Inflammatory macrophage treated with lipopolysaccharide for 4 hours (primary cell): ENCODE measurements at regions not wholly inside any gene's neighbourhood (a gene's known extent, or its start where the extent isn't known, plus 50 kb on each side); places are given as distances from the start of the nearest gene placed in this dataset.
"Not testable (repeated sequence)": the region's sequence is repeated elsewhere in the genome, so short reads cannot be mapped to it uniquely, and the experiment has no call there.

ENCODE experiments used
- DNase-seq: peaks from one replicate; pipeline ENCODE4 v3.0.0-alpha.2; 2020

DNA sequence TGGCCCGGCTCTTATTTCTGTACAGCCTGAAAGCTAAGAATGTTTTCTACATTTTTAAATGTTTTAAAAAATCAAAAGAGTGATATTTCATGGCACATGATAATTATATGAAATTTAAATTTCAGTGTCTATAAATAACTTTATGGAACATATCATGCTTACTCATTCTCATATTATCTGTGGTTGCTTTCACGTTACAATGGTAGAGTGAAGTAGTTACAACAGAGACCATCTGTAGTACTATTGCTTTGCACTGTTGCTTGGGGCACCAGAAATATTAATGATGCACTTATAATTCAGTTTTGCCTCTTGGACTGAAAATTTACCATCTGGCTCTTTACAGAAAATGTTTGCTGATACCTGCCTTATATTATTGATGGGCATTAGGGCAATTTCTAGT lies 481.6 kb downstream of the PLPP3 start:
- peak; percentile 29 for DNase-seq

- DNase-seq = peak; percentile 90
Observed at GRCh38 chr1:56095696-56096665, 483.4 kb downstream of the PLPP3 start.

DNA sequence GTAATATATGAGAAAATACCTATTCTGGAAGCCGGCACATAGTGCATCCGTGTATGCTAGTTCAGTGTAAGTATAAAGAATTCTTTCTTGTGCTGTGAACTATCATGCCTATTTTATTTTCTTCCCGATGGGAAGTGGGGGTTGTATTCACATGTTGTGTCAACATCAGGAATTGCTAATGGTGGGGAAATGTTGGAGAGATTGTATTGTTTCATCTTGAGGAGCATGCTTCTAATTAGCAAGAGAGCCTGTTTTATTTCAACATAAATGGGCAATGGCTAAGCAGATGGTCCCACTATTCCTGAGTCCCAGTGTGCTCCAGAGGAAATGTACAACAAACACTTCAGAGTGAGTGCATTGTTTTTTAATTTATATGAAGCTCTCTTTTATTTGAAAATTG lies 485.2 kb downstream of the PLPP3 start:
- no peak for DNase-seq

GRCh38 chr1:56092684-56093570 lies 486.4 kb downstream of the PLPP3 start:
- DNase-seq = peak; percentile 86

GRCh38 chr1:56089826-56090225 lies 489.5 kb downstream of the PLPP3 start:
- DNase-seq = not testable (repeated sequence)

GRCh38 chr1:56084246-56084645 lies 495.1 kb downstream of the PLPP3 start:
- no peak for DNase-seq

DNA sequence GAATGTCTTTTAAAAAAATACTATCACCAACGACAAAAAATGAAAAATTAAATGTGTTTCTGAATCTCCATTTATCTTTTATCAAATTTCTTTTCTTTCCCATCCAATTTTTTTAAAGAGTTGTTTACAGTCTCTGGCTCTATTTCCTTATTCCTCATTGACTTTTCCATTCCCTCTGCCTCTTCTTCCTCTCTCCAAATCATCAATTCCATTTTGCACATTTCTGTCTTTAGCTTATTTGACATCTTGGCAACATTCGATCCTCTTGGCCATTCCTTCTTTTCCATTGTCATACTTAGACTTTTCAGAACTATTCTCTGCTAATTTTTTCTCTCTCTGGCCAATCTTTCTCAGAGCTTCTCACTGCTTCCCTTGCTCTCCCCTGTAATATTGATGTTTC lies 497.6 kb downstream of the PLPP3 start:
- DNase-seq = no peak

- no peak for DNase-seq
Observed at GRCh38 chr1:56081173-56081572, 498.2 kb downstream of the PLPP3 start.

DNA sequence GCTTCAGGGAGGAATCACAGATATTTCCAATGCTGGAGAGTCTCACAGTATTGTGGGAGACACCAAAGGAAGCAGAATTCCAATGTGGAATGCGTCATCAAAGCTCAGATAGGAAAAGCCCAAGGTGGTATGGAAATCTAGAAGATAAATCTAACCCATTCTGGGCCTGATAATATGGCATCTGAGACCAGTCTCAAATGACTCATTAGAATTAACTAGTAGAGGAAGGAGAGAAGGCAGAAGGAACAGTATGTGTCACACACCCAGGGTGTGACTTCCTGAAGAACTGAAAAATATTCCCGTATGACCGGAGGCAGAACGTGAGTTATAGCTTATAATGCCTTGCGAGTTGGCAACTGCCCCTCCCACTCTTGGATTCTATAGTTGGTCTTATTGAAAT lies 499.2 kb downstream of the PLPP3 start:
- peak; percentile 71 for DNase-seq

- DNase-seq = no peak
Observed at GRCh38 chr1:56079391-56079790, 500.0 kb downstream of the PLPP3 start.

DNA sequence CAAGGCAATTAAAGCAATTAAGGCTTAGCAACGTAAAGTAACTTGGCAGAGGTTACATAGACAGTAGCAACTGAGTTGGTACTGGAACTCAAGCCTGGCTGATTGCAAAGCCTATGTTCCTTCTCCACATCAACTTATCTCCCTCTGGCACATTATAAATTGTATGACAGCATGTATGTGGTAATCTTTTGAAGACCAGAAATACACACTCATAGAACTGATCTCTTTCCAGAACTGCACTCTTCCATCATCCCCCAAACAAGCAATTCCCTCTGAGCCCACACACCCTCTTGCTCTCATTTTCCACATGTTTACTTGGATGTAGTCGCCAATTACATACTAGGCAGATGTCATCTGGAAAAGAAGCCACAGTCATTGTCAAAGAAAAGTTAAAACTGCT lies 502.2 kb downstream of the PLPP3 start:
- DNase-seq = no peak

DNA sequence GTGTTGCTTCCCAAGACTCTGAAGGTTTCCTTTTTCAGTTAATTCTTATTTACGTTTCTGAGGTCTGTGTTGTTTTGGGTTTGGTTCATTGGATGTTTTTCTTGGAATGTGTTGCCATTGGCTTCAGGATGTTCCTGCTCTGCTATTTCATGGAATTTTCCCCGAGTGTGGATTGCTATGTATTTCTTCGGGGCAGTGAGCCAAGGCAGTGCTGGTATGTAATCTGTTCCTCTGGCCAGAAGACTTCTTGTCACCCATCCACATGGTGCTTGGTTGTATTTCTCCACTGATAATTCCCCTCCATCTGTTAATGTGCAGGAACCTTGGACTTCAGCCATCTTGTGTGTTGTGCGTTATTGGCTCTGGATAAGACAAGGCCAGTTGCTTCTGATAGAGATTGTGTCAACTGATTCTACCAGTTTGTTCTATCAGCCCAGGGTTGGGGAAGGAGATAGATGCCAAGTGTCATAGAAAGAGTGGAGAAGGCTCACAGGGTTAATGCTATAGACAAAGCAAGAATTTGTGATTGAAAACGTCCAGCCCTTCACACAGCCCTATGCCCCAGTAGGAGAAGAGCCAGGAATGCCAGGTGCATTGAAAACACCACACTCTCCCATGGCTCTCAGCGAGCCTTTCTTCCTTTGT lies 505.2 kb downstream of the PLPP3 start:
- no peak for DNase-seq

DNA sequence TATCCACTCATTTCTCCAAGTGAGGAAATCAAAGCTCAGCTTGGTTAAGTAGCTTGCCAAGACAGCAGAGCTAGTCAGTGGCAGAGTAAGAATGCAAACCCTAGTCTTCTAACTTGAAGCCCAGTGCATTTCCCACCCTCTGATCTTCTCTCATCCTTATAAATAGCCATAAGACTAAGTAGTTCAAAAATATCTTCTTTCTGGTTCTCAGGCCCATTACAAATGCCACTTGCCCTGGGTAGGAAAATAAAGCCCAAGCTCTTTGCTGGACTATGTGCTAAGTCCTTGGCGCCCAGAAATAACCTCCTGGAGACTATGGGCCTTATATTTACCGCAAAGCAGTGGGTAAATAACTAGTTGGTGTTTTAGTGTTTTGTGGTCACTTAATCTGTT lies 505.8 kb downstream of the PLPP3 start:
- no peak for DNase-seq

DNA sequence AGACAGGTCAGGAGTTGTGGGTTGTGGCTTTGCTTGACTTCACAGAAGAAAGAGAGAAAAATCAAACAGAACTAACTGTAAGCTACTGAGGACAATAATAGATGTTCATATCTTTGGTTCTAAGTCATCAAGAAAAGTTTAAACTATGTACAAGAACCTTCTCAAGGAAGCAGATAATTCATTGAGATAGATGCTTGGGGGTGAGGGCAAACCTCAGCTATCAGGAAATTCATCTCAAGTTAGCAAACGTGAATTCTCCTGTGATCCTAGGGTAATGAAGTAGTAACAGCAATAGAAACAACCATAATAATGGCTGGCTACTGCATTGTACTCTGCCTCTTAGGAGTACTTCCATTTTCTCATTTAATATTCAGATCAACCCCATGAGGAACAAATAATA lies 506.2 kb downstream of the PLPP3 start:
- no peak for DNase-seq

DNA sequence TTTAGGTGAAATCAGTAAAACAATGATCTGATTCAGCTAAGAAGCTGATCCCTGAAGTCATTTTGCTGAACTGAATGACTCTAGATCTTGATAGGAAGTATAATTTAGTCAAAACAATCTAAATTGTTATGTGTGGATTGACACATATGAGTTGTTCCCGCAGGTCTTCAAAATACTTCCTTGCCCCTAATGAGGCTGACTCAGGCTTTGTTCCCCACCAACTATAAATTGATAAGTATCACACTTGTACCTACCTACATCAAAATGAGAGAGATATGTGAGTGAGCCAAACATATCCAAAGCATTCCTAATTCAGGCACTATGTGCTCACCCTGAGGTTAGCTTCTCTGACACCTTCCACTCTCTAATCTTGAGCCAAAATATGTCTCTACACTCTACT lies 507.1 kb downstream of the PLPP3 start:
- no peak for DNase-seq

DNA sequence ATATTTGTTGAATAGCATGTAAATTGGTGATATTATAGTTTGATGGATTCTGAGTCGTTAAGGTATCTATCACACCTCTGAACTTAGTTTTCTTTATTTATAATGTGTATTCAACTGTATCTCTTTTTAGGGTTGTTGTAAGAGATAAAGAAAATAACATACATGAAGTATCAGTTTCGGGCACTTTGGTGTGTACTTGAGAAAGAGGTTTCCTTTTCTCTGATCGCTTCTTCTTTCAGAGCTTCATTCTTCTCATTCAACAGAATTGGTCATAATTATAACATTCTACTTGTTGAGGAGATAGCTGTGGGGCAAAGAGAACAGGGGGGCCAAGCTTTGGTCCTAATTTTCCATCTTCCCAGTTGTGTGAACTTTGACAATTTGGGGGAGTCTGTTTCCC lies 508.0 kb downstream of the PLPP3 start:
- no peak for DNase-seq

GRCh38 chr1:56070601-56071000 lies 508.8 kb downstream of the PLPP3 start:
- no peak for DNase-seq

- no peak for DNase-seq
Observed at GRCh38 chr1:56069824-56070223, 509.5 kb downstream of the PLPP3 start.

DNA sequence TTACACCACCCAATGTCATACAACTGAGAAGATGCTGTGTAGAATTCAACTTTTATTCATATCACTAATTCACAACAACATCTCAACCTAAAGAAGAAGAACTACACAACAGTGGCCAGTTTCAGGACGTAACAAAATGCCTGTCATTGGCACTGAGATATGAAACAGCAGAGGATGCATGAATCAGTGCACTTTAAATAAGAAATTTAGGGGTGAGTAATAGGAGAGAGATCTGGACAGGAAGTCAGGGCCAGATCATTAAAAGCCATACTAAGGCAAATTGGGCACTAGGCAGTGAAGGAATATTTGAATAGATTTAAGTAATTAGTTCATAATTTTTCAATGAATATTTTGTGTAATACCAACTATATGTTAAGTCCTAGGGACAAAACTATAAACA lies 510.5 kb downstream of the PLPP3 start:
- DNase-seq = peak; percentile 46

- DNase-seq = no peak
Observed at GRCh38 chr1:56068210-56068609, 511.2 kb downstream of the PLPP3 start.

DNA sequence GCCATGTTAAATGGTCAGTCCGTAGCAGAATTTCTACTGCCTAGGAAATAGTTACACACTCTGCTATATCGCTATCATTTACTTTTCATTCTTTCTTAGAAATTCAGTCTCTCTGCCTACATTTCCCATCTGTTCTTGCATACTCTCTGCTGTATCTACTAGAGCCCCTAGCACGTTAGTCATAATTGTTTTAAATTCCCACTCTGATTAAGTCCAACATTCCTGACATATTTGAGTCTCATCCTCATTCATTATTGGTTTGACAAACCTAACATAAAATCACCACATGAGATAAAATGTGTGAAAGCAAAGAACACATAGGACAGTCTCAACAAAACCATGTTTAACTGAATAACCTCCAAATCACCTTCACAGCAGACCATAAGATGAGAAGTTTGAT lies 513.6 kb downstream of the PLPP3 start:
- no peak for DNase-seq

DNA sequence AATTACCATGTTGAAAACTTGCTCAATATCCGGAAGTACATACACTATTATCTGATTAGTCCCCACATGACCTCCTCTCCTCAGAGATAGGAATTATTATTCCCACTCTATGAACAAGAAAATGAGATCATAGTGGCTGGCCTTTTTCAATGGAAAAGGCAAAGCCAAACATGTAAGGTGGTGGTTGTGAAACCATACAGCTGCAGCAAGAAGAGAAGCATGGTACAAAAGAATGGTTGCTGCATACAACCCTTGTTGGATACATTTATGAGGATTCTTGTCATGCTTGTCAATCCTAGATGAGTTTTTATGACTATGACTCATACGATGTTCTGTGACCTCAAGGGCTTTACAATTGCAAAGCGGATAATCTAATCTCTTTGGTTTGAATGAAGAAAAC lies 514.7 kb downstream of the PLPP3 start:
- DNase-seq = no peak

- DNase-seq = no peak
Observed at GRCh38 chr1:56063461-56063860, 515.9 kb downstream of the PLPP3 start.
